ENCODE measurements at regions not wholly inside any gene's neighbourhood (a gene's known extent, or its start where the extent isn't known, plus 50 kb on each side); places are given as distances from the start of the nearest gene placed in this dataset.

DNA sequence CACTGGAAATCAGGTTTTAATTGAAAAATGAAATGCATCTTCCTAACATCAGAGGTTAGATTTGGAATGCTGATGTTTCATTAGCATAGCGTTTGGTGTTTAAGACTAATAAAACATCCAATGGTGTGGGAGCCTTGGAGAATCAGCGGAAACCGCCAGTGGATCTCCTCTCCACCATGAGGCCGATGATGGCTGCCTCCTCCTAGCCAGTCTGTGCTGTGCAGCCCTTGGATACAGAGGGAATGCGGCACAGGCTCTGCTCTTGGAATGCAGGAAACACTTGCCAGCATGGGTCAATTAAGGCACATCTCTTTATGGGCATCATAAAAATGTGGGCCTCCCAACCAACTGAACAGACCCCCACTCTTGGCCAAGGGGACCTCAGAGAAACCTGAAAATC lies 259.9 kb downstream of the GLRX3 start:
- H3K27ac ChIP-seq (ENCODE audit: low read length), result no peak overlapping the region
- H3K9ac ChIP-seq (ENCODE audit: low read length), result no peak overlapping the region
- peaks cover 6% of the 10 kb centered on the region for H3K4me1 ChIP-seq (ENCODE audit: control insufficient read depth, low read depth, low read length)
- peaks cover 9% of the 10 kb centered on the region for H3K9me3 ChIP-seq (ENCODE audit: control insufficient read depth, low read depth, low read length)
- no peaks in the 10 kb centered on the region for H3K36me3 ChIP-seq (ENCODE audit: control insufficient read depth, low read depth, low read length)
- H3K27me3 ChIP-seq (ENCODE audit: control insufficient read depth, insufficient read depth, low read length), result no peaks in the 10 kb centered on the region
- H3K4me3 ChIP-seq (ENCODE audit: low read length), result no peak overlapping the region

- no peak overlapping the region for H3K4me3 ChIP-seq (ENCODE audit: low read length)
- H3K9ac ChIP-seq (ENCODE audit: low read length), result no peak overlapping the region
- peaks cover 16% of the 10 kb centered on the region for H3K4me1 ChIP-seq (ENCODE audit: control insufficient read depth, low read depth, low read length)
- no peaks in the 10 kb centered on the region for H3K27me3 ChIP-seq (ENCODE audit: control insufficient read depth, insufficient read depth, low read length)
- peaks cover 9% of the 10 kb centered on the region for H3K9me3 ChIP-seq (ENCODE audit: control insufficient read depth, low read depth, low read length)
- no peak overlapping the region for H3K27ac ChIP-seq (ENCODE audit: low read length)
- H3K36me3 ChIP-seq (ENCODE audit: control insufficient read depth, low read depth, low read length), result no peaks in the 10 kb centered on the region
Observed at GRCh38 chr10:130398090-130398994, 262.2 kb downstream of the GLRX3 start.

DNA sequence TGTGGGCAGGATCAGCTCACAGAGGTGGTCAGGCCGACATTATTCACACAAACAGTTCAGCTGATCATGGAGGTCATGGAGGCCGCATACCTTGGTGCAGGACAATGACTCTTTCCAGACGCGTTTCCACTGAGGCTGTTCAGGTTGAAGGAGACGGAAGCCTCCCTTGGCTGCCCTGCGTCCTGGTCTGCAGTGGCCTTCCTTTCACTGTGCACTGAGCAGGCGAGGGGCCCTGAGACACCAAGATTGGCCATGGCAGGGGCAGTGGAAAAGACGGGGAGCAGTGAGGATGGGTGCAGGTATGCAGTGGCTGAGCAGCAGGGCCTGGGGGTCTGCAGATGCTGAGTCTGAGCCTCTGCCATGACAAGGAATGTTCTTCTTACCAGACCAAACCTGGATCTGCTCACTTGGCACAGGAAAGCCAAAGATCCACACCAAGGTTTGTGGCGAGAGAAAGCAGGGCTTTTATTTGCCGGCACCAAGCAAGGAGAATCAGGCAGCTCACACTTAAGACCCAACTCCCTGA lies 263.3 kb downstream of the GLRX3 start:
- Histone ChIP-seq H3K36me3 (ENCODE audit: control insufficient read depth, low read depth, low read length) (no peaks in the 10 kb centered on the region), H3K9ac (ENCODE audit: low read length) (no peak overlapping the region), H3K27ac (ENCODE audit: low read length) (no peak overlapping the region), H3K27me3 (ENCODE audit: control insufficient read depth, insufficient read depth, low read length) (no peaks in the 10 kb centered on the region), H3K9me3 (ENCODE audit: control insufficient read depth, low read depth, low read length) (peaks cover 9% of the 10 kb centered on the region), H3K4me1 (ENCODE audit: control insufficient read depth, low read depth, low read length) (peaks cover 16% of the 10 kb centered on the region), H3K4me3 (ENCODE audit: low read length) (no peak overlapping the region)

GRCh38 chr10:130400890-130401289 lies 264.7 kb downstream of the GLRX3 start:
- no peak overlapping the region for H3K27ac ChIP-seq (ENCODE audit: low read length)
- H3K4me3 ChIP-seq (ENCODE audit: low read length), result no peak overlapping the region
- H3K36me3 ChIP-seq (ENCODE audit: control insufficient read depth, low read depth, low read length), result no peaks in the 10 kb centered on the region
- H3K9ac ChIP-seq (ENCODE audit: low read length), result no peak overlapping the region
- no peaks in the 10 kb centered on the region for H3K27me3 ChIP-seq (ENCODE audit: control insufficient read depth, insufficient read depth, low read length)
- peaks cover 16% of the 10 kb centered on the region for H3K4me1 ChIP-seq (ENCODE audit: control insufficient read depth, low read depth, low read length)
- H3K9me3 ChIP-seq (ENCODE audit: control insufficient read depth, low read depth, low read length), result peaks cover 8% of the 10 kb centered on the region

DNA sequence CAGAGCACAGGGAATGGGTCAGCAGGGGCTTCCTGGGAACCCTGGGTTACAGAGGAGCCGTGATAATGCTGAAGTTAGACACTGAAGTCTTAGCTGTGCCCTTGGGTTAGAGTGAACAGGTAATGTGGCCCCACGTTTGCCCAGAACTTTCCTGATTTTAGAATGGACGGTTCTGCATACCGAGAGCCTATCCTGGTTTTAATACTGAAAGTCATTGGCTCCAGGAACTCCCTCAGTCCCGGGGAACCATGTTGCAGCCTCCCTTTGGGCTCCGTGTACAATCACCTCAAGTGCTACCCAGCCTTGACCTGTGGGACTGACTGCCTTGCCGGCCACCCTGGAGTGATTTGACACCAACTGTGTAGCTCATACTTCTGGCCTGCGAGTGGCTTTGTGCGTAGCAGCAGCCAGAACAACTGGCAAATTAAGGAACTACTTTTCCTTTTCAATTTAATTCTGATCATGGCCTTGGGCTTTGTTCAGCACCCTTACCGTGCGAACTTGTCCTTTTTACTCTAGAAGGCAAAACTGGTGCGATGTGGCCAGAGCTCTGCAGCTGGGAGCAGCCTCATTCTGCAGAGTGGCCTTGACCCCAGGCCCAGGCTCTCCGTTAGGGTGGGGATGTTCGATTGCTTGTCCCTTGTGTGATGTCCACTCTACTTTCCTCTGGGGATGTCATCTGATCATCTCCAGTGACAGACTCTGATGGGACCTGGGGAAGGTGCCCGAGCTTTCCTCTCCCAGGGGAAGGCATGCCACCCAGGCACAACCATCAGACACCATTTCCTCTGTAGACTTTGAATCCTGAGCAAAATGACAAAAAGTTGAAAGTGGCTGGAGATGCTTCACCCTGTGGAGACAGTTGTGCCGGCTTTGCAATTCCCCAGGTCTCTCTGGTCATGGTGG lies 265.9 kb downstream of the GLRX3 start:
- H3K4me3 ChIP-seq (ENCODE audit: low read length), result no peak overlapping the region
- no peaks in the 10 kb centered on the region for H3K36me3 ChIP-seq (ENCODE audit: control insufficient read depth, low read depth, low read length)
- H3K27ac ChIP-seq (ENCODE audit: low read length), result no peak overlapping the region
- peaks cover 16% of the 10 kb centered on the region for H3K4me1 ChIP-seq (ENCODE audit: control insufficient read depth, low read depth, low read length)
- H3K27me3 ChIP-seq (ENCODE audit: control insufficient read depth, insufficient read depth, low read length), result no peaks in the 10 kb centered on the region
- H3K9me3 ChIP-seq (ENCODE audit: control insufficient read depth, low read depth, low read length), result no peaks in the 10 kb centered on the region
- H3K9ac ChIP-seq (ENCODE audit: low read length), result no peak overlapping the region

DNA sequence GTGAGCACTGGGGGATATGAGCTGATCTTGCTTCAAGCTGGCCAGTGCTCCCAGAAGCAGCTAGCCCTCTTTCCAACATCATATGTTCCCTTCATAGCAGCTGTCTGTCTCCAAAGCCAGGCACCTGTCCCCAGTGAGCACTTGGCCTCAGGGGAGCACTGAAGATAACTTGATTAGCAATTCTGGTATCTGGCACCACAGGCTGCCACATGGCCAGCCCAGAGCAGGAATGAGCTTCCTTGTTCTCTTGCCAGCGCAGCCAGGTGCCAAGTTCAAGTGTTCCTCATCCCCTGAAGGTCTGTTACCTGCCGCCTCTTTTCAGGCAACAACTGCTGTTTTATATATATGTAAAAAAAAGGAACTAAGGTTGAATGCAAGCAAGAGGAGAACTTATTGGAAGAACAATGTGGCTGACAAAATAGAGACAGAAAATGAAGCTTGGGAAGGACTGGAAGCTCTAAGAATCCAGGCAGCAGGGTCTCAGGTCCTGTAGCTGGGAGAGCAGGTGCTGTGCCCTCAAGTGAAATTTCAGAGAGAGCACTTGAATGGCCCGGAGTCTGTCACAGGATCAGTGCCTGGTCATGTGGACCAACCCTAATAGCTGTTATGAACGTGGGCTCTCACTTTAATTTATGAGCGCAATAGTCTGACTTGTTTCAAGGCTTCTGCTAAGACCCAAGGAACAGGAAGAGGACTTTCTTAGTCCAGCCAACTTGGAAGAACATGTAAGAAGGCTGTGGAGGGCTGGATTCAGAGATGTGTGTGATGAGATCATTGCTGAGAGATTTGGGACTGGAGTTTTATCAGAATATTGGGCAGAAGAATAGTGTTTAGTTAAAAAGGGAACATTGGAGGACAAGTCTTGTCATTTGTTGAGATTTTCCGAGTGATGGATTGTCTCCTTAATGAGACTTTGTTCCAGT lies 267.2 kb downstream of the GLRX3 start:
- H3K9me3 ChIP-seq (ENCODE audit: control insufficient read depth, low read depth, low read length), result no peaks in the 10 kb centered on the region
- no peaks in the 10 kb centered on the region for H3K36me3 ChIP-seq (ENCODE audit: control insufficient read depth, low read depth, low read length)
- no peak overlapping the region for H3K27ac ChIP-seq (ENCODE audit: low read length)
- peaks cover 16% of the 10 kb centered on the region for H3K4me1 ChIP-seq (ENCODE audit: control insufficient read depth, low read depth, low read length)
- H3K9ac ChIP-seq (ENCODE audit: low read length), result no peak overlapping the region
- no peak overlapping the region for H3K4me3 ChIP-seq (ENCODE audit: low read length)
- no peaks in the 10 kb centered on the region for H3K27me3 ChIP-seq (ENCODE audit: control insufficient read depth, insufficient read depth, low read length)

GRCh38 chr10:130404476-130405055 lies 268.4 kb downstream of the GLRX3 start:
- H3K4me3 ChIP-seq (ENCODE audit: low read length), result no peak overlapping the region
- H3K4me1 ChIP-seq (ENCODE audit: control insufficient read depth, low read depth, low read length), result peaks cover 19% of the 10 kb centered on the region
- no peaks in the 10 kb centered on the region for H3K36me3 ChIP-seq (ENCODE audit: control insufficient read depth, low read depth, low read length)
- H3K27ac ChIP-seq (ENCODE audit: low read length), result no peak overlapping the region
- no peaks in the 10 kb centered on the region for H3K9me3 ChIP-seq (ENCODE audit: control insufficient read depth, low read depth, low read length)
- no peak overlapping the region for H3K9ac ChIP-seq (ENCODE audit: low read length)
- H3K27me3 ChIP-seq (ENCODE audit: control insufficient read depth, insufficient read depth, low read length), result no peaks in the 10 kb centered on the region

DNA sequence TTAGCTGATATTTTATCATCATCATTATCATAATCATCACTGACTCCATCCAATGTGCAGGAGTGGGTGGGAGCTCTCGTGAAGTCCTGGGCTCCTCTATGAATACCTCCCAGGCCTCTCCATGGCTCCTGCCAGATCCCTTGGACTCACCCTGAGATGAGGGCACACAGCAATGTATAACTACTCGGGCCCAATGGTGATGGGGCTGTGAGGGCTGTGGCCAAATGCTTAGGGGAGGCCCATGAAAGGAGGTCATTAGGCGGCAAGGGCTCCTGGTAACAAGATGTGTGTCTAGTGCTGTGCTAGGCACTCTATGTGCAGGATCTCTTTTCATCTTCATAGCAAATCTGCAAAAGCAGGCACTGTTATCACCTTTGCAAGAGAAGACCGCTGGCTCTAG lies 270.9 kb downstream of the GLRX3 start:
- Histone ChIP-seq H3K4me1 (ENCODE audit: control insufficient read depth, low read depth, low read length) (peaks cover 3% of the 10 kb centered on the region), H3K9me3 (ENCODE audit: control insufficient read depth, low read depth, low read length) (no peaks in the 10 kb centered on the region), H3K27me3 (ENCODE audit: control insufficient read depth, insufficient read depth, low read length) (no peaks in the 10 kb centered on the region), H3K27ac (ENCODE audit: low read length) (no peak overlapping the region), H3K36me3 (ENCODE audit: control insufficient read depth, low read depth, low read length) (no peaks in the 10 kb centered on the region), H3K9ac (ENCODE audit: low read length) (no peak overlapping the region), H3K4me3 (ENCODE audit: low read length) (no peak overlapping the region)

DNA sequence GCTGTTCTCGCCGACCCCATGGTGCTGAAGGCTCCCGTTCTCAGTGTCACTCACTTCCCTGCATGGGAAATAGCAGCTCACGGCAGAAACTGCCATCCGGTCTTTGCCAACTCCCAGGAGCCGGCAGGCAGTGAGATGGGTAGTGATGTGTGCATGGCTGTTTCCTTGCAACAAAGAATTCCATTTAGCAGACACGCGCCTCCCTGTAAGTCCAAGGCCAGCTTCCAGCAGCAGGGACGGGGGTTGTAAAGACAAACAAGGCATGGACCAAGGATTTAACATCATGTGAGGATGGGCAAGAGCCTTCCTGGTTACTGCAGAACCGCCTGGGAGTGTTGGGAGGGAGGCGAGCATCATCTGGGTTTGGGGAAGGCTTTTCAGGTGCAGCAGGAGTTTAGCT lies 273.1 kb downstream of the GLRX3 start:
- H3K4me3 ChIP-seq (ENCODE audit: low read length), result no peak overlapping the region

GRCh38 chr10:130409931-130410330 lies 273.7 kb downstream of the GLRX3 start:
- H3K36me3 ChIP-seq (ENCODE audit: control insufficient read depth, low read depth, low read length), result no peaks in the 10 kb centered on the region
- no peak overlapping the region for H3K27ac ChIP-seq (ENCODE audit: low read length)
- H3K4me1 ChIP-seq (ENCODE audit: control insufficient read depth, low read depth, low read length), result peaks cover 3% of the 10 kb centered on the region
- H3K9ac ChIP-seq (ENCODE audit: low read length), result no peak overlapping the region
- H3K4me3 ChIP-seq (ENCODE audit: low read length), result no peak overlapping the region
- H3K9me3 ChIP-seq (ENCODE audit: control insufficient read depth, low read depth, low read length), result no peaks in the 10 kb centered on the region
- H3K27me3 ChIP-seq (ENCODE audit: control insufficient read depth, insufficient read depth, low read length), result no peaks in the 10 kb centered on the region

More for the DNA sequence above, 273.1 kb downstream of the GLRX3 start:
- H3K9me3 ChIP-seq (ENCODE audit: control insufficient read depth, low read depth, low read length), result no peaks in the 10 kb centered on the region
- H3K4me1 ChIP-seq (ENCODE audit: control insufficient read depth, low read depth, low read length), result peaks cover 3% of the 10 kb centered on the region
- H3K27me3 ChIP-seq (ENCODE audit: control insufficient read depth, insufficient read depth, low read length), result no peaks in the 10 kb centered on the region
- H3K36me3 ChIP-seq (ENCODE audit: control insufficient read depth, low read depth, low read length), result no peaks in the 10 kb centered on the region
- no peak overlapping the region for H3K27ac ChIP-seq (ENCODE audit: low read length)
- no peak overlapping the region for H3K9ac ChIP-seq (ENCODE audit: low read length)

Measured in iPS-18a (cell line).